NCI-H2029 treated with DMSO at 0.1 percent for 48 hours (cell line): ENCODE measurements at regions not wholly inside any gene's neighbourhood (a gene's known extent, or its start where the extent isn't known, plus 50 kb on each side); places are given as distances from the start of the nearest gene placed in this dataset.
"Not testable (repeated sequence)": the region's sequence is repeated elsewhere in the genome, so short reads cannot be mapped to it uniquely, and the experiment has no call there.

ENCODE experiments used
- DNase-seq: peaks from one replicate; lab custom pipeline; 2025; lab: John Stamatoyannopoulos, UW

- no peak for DNase-seq
These were observed 87.2 kb upstream of the KRAS start for GRCh38 chr12:25337916-25338315.

DNA sequence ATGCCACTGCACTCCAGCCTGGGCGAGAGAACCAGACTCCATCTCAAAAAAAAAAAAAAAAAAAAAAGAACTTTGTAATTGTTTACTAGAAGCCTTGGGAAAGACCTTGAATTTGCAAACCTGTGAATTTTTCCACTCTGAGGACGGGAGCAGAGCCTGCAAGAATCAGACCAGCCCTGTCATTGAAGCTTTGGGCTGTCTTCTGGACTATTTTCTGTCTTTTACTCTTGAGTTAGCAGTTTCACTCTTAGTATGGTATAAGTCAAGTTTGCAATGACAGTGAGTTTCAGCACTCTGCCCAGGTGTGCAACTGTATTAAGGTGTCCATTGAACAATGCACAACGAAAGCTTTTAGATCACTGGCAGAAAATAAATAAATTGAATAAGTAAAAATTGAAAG lies 81.4 kb upstream of the KRAS start:
- DNase-seq: no peak

DNA sequence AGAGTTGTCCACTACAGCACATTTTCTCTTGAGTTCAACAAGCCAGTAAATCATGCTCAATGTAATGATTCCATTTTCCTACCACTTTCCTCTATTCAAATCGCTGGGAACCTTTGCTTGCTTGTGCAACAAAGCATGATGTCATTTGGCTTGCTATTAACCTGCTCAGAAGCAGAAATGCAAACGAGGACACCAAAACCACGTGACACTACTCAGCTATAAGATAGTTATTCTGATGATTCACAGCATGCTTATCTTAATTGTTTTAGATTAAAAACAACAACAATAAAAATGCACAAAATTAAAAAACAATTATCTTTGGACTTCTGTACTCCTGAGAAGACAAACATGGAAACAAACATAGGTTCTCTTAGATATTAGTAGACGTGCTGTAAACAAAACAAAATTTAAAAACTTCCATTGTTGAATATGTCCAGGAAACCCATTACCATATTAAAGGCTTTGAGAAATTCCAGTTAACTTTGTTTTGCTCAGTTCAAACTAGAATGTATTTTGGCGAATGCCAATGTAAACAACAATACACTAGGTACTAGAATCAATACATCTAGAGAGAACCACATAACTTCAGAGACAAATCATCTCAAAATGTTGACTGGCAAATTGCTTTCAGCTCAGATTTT lies 77.5 kb upstream of the KRAS start:
- DNase-seq: no peak

DNA sequence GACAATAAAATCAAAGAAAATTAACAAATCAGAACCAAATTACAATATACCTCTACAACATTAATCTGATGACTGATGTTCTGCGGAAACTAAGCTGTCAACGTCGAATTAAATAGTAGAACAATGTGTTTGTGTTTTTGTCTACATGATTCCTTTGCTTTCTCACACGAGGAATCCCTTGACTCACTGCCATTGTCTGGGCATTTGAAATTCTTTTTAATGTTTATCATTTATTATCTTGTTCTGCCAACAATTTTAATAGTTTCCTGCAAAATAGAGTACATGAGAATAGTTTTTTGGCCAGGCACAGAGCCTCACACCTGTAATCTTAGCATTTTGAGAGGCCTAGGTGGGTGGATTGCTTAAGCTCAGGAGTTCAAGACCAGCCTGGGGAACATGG lies 76.6 kb upstream of the KRAS start:
- no peak for DNase-seq

DNA sequence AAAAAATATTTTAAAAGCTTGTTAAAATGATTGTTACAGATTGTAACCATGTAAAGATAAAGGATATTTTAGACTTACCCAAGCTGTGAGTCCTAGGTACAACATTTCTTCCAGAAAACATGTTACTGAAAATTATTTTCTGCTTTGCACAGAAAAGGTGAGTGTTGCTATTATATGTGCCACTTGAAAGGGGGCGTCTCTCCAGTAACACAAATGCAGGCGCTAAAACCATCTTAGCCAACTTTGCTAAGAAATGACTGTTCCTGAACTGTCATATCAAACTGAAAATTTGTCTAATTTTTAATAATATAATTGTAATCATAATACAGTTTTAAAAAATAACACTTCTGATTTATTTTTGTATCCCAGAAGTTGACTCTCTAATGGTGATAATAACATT lies 75.6 kb upstream of the KRAS start:
- DNase-seq: no peak

DNA sequence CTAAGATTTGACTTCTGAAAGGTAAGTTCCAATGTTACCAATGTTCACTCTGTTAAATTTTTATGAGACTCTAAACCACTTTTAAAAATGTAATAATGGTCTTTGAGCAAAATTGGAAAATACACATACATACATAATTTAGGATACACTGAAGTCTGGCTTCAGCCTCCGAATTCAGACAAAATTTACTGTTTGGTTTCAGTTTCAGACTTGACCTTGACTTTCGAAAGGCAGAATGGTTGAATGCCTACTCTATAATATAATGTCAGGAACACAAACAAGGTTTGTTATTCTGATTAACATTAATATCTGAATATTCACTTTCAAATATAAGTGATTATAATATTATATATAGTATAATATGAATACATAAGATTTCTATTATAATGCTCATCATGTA lies 74.1 kb upstream of the KRAS start:
- DNase-seq: no peak

DNA sequence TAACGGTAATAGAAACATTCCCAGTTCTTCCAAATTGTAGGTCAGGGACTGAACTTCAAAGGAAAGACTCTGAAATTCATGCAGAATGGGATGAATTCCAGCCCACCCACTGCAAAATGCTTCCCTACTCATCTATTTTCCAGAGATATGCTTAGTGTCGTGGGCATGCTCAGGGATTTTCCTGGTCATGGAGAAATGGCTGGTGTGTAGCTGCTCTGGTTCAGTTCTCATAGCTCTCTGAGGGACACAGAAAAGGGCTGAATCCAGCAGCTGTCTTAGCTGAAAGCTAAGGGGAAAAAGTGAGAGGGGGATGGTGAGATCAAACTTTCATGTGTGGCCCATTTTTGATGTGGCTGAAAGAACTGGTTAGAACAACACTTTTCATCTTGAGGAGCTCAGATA lies 72.9 kb upstream of the KRAS start:
- DNase-seq: no peak

GRCh38 chr12:25322918-25323531 lies 72.3 kb upstream of the KRAS start:
- DNase-seq: no peak

DNA sequence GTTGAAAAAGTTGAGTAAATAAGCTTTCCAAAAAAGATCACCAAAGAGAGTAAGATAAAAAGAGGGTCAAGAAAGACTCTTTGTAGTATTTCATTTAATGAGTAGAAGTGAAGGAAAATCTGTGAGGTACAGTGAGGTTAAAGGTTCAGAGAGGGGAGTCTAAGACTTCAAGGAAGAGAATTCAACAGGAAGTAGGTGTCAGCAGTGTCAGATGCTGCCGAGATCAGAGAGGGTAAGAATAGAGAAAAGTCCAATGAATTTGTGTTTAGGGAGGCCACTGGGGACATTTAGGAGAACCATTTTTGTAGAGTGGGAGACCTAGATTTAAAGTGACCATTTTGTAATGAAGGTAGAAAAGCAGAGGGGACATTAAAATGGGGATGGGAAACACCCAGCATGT lies 71.6 kb upstream of the KRAS start:
- no peak for DNase-seq

- no peak for DNase-seq
These were observed 71.0 kb upstream of the KRAS start for GRCh38 chr12:25321772-25322171.

DNA sequence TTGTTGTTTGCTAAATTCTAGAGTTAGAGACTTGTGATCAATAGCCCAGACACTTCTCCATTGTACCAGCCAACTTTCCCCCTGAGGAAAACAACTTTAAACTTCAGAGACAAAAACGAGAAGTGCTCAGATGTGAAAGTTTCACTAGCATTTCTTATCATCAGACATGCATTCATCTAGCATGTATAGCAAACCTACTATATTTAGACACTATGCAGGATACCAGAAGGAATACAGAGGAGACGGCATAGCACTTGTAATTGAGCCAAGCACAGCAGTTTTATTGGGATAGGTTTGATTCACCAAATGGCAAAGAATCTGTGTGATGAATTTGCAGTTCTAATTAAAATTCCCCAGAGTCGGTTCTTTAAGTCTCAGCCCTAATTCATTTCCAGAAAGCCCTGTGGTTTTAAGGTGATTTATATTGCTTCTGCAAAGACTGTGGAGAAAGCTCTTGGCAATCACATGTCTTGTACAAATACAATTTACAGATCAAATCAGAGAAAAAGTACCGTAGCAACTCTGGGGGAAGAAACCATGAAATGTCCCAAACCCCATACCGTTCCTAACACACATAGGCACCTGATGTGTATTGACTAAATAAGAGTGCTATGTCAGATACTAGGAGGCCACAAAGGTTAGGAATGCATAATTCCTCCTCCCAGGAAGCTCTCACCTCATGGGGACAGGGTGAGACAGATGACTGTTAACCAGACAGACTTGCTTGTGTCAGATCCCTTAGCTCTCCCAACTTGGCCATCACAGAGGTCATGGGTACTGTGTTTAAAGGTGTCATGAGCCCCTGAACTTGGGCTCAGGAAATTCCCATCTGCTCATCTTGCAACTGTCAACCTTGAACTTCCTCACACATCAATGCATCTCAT lies 69.6 kb upstream of the KRAS start:
- no peak for DNase-seq

DNA sequence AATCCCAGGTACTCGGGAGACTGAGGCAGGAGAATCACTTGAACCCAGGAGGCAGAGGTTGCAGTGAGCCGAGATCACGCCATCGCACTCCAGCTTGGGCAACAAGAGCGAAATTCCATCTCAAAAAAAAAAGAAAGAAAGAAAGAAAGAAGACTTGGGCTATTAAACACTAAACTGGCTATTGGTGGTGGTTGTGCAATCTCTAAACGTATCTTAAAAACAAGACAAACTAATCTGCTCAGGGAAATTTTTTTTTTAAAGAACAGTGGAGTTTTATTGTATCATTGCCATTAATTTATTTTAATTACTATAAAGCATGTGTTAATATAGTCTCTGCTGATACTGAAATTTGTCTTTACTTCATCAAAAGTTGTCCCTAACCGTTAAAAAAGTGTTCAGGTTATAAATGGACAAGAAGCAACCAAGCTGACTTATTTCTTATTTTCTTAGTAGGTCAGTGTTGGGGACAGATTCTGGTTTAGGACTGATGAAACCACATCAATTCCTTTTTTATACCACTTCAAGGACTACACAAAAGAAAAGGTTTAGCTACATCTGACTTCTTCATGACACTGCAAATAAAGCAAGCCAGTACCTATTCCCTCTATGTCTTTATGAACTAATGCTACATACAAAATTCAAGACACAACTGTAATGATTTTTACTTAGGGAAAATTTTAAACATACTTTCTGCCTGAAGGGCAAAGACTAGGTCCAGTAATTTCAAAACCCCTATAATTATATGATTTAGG lies 68.7 kb upstream of the KRAS start:
- DNase-seq: no peak

- no peak for DNase-seq
These were observed 66.8 kb upstream of the KRAS start for GRCh38 chr12:25317553-25317952.

DNA sequence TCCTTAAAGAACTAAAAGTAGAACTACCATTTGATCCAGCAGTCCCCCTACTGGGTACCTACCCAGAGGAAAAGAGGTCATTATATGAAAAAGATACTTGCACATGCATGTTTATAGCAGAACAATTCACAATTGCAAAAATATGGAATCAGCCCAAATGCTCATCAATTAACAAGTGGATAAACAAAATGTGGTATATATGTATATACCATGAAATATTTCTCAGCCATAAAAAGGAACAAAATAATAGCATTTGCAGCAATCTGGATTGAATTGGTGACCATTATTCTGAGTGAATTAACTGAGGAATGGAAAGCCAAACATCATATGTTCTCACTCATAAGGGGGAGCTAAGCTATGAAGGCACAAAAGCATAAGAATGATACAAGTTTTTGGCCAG lies 64.7 kb upstream of the KRAS start:
- no peak for DNase-seq

DNA sequence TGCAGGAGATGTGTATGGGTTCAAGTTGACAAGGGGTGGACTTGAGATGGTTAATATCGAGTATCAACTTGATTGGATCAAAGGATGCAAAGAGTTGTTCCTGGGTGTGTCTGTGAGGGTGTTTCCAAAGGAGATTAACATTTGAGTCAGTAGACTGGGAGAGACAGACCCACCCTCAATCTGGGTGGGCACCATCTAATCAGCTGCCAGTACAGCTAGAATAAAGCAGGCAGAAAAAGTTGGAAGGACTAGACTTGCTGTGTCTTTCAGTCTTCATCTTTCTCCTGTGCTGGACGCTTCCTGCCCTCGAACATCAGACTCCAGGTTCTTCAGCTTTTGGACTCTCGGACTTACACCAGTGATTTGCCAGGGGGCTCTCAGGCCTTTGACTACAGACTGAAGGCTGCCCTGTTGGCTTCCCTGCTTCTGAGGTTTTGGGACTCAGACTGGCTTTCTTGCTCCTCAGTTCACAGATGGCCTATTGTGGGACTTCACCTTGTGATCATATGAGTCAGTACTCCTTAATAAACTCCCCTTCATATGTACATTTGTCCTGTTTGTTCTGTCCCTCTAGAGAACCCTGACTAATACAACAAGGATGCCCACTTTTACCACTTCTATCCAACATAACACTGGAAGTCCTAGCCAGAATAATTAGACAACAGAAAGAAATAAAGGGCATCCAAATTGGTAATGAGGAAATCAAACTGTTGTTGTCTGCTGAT lies 62.7 kb upstream of the KRAS start:
- not testable (repeated sequence) for DNase-seq

- no peak for DNase-seq
These were observed 60.8 kb upstream of the KRAS start for GRCh38 chr12:25311506-25311905.

GRCh38 chr12:25310071-25310470 lies 59.3 kb upstream of the KRAS start:
- not testable (repeated sequence) for DNase-seq

DNA sequence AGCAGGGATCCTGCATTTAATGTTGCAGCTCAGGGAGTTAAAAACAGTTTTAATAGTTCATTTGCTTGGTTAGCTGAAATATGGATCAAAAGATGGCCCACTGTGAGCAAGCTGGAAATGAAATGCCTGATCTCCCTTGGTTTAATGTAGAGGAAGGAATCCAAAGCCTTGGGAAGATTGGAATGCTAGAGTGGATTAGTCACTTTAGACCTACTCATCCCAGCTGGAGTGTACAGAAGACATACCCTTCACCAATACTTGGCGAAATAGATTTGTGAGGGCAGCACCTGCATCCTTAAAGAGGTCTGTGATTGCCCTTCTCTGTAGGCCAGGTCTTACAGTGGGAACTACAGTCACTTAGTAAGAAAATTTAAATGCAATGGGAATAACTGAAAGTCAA lies 58.0 kb upstream of the KRAS start:
- DNase-seq: no peak

- DNase-seq: no peak
These were observed 57.1 kb upstream of the KRAS start for GRCh38 chr12:25307818-25308217.

DNA sequence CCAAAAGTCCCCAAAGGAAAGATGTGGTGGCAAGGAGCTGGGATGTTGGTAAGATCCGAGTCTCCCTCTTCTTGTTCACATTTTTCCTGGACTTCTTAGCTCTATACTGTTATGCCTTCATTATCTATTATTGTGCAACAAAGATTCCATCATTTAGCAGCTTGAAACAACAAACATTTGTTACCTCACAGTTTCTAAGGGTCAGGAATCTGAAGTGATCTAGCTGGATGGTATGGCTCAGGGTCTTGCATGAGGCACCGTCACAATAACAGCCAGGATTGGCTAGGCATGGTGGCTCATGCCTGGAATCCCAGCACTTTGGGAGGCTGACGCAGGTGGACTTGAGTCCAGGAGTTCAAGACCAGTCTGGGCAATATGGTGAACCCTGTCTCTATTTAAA lies 51.1 kb upstream of the KRAS start:
- DNase-seq: no peak
